ENCODE measurements at regions not wholly inside any gene's neighbourhood (a gene's known extent, or its start where the extent isn't known, plus 50 kb on each side); places are given as distances from the start of the nearest gene placed in this dataset.
A peak's percentile ranks its signal among the peaks of the same experiment; 100 is the strongest.

- intact Hi-C loops (cut with DNase I), result no loop called here
- H3K4me3 ChIP-seq, result no peak overlapping the region
- DNase-seq (no peak), ATAC-seq (no peak)
- no peaks in the 10 kb centered on the region for H3K4me1 ChIP-seq
- H3K27ac ChIP-seq, result no peak overlapping the region
- TF ChIP-seq CTCF (IDR thresholded peaks at IDR 0.05), result no peak
- no peaks in the 10 kb centered on the region for H3K27me3 ChIP-seq
- H3K9me3 ChIP-seq, result no peaks in the 10 kb centered on the region
- H3K36me3 ChIP-seq, result no peaks in the 10 kb centered on the region
Observed at GRCh38 chr22:22341736-22342135, 97.2 kb downstream of the VPREB1 start.

GRCh38 chr22:22342697-22343580 lies 98.4 kb downstream of the VPREB1 start:
- peaks cover 5% of the 10 kb centered on the region for H3K27me3 ChIP-seq
- no peak overlapping the region for H3K4me3 ChIP-seq
- peak; percentile 88 for ATAC-seq
- H3K9me3 ChIP-seq, result no peaks in the 10 kb centered on the region
- TF ChIP-seq CTCF (IDR thresholded peaks at IDR 0.05), result peak; percentile 95
- intact Hi-C loops (cut with DNase I), result no loop called here
- peak; percentile 80 for DNase-seq
- H3K36me3 ChIP-seq, result no peaks in the 10 kb centered on the region
- no peak overlapping the region for H3K27ac ChIP-seq
- no peaks in the 10 kb centered on the region for H3K4me1 ChIP-seq

GRCh38 chr22:22343581-22344296 lies 99.2 kb downstream of the VPREB1 start:
- intact Hi-C loops (cut with DNase I), result no loop called here
- ATAC-seq (peak; percentile 84), DNase-seq (no peak)
- no peaks in the 10 kb centered on the region for H3K9me3 ChIP-seq
- H3K27ac ChIP-seq, result no peak overlapping the region
- H3K4me3 ChIP-seq, result no peak overlapping the region
- peaks cover 10% of the 10 kb centered on the region for H3K27me3 ChIP-seq
- TF ChIP-seq CTCF (IDR thresholded peaks at IDR 0.05), result no peak
- H3K36me3 ChIP-seq, result no peaks in the 10 kb centered on the region
- H3K4me1 ChIP-seq, result no peaks in the 10 kb centered on the region

GRCh38 chr22:22344430-22344829 lies 99.8 kb downstream of the VPREB1 start:
- Histone ChIP-seq H3K4me1 (no peaks in the 10 kb centered on the region), H3K27me3 (peaks cover 17% of the 10 kb centered on the region), H3K9me3 (no peaks in the 10 kb centered on the region), H3K36me3 (no peaks in the 10 kb centered on the region), H3K4me3 (no peak overlapping the region), H3K27ac (no peak overlapping the region)
- DNase-seq (no peak), ATAC-seq (no peak)
- TF ChIP-seq CTCF (IDR thresholded peaks at IDR 0.05), result no peak
- intact Hi-C loops (cut with DNase I), result no loop called here

- Histone ChIP-seq H3K27ac (no peak overlapping the region), H3K4me1 (no peaks in the 10 kb centered on the region), H3K4me3 (no peak overlapping the region), H3K9me3 (no peaks in the 10 kb centered on the region), H3K36me3 (no peaks in the 10 kb centered on the region), H3K27me3 (peaks cover 18% of the 10 kb centered on the region)
- no peak for TF ChIP-seq CTCF (IDR thresholded peaks at IDR 0.05)
- no peak for DNase-seq
- ATAC-seq, result no peak
- intact Hi-C loops (cut with DNase I), result no loop called here
Observed at GRCh38 chr22:22345781-22346180, 101.2 kb downstream of the VPREB1 start.

Data from upper lobe of right lung (tissue), 1 donor.